Upper lobe of left lung (tissue), 4 donors: ENCODE measurements at regions not wholly inside any gene's neighbourhood (a gene's known extent, or its start where the extent isn't known, plus 50 kb on each side); places are given as distances from the start of the nearest gene placed in this dataset.

Experiments
- CTCF ChIP-seq, 6 experiments: fragments of 450-650 bp in 4 of 6; fragments of 200-600 bp in 2 of 6; sonication (generic) in 2 of 6; IDR thresholded peaks; one replicate each; pipeline ENCODE4 v1.5.1; 2016 to 2019; ENCODE audit warnings: antibody characterized with exemption in 6 of 6
- POLR2AphosphoS5 ChIP-seq, 2 donors: sonication (generic); formaldehyde crosslinking; IDR thresholded peaks; one replicate each; pipeline ENCODE4 v1.5.1; 2017; ENCODE audit warnings: antibody characterized with exemption in 2 of 2

- TF ChIP-seq CTCF (IDR thresholded peaks at IDR 0.05) (no peak), POLR2AphosphoS5 (IDR thresholded peaks at IDR 0.05) (no peak)
Measured at GRCh38 chr10:84039957-84040356, 99.4 kb upstream of the GHITM start.
